Upper lobe of left lung (tissue), 6 donors: ENCODE measurements at regions not wholly inside any gene's neighbourhood (a gene's known extent, or its start where the extent isn't known, plus 50 kb on each side); places are given as distances from the start of the nearest gene placed in this dataset.
"Not testable (repeated sequence)": the region's sequence is repeated elsewhere in the genome, so short reads cannot be mapped to it uniquely, and the experiment has no call there.

ENCODE experiments used
- ATAC-seq, 2 donors: fragments of 200-7000 bp; cut with Tn5 transposase; one replicate each; pipeline ENCODE4 v1.9.1; 2022; ENCODE audit warnings: mild to moderate bottlenecking in 2 of 2, moderate library complexity in 2 of 2; ENCODE audit not compliant: low FRiP score in 2 of 2
- DNase-seq, 2 donors: peaks; one replicate each; pipeline ENCODE4 v3.0.0-alpha.2; 2019 to 2020
- H3K27ac ChIP-seq, 4 donors: fragments of 200-600 bp; sonication (generic); one replicate each; pipeline ENCODE4 v1.5.1; 2016 to 2019
- H3K27me3 ChIP-seq, 4 donors: fragments of 200-600 bp; sonication (generic); one replicate each; pipeline ENCODE4 v1.5.1; 2017 to 2019
- H3K36me3 ChIP-seq, 4 donors: fragments of 200-600 bp; sonication (generic); one replicate each; pipeline ENCODE4 v1.5.1; 2016 to 2019
- H3K4me1 ChIP-seq, 4 donors: fragments of 200-600 bp; sonication (generic); one replicate each; pipeline ENCODE4 v1.5.1; 2018 to 2019
- H3K4me3 ChIP-seq, 4 donors: fragments of 200-600 bp; sonication (generic); one replicate each; pipeline ENCODE4 v1.5.1; 2017 to 2019; ENCODE audit warnings: mild to moderate bottlenecking in 2 of 4, moderate library complexity in 1 of 4
- H3K9me3 ChIP-seq, 4 donors: fragments of 200-600 bp; sonication (generic); one replicate each; pipeline ENCODE4 v1.5.1; 2018 to 2019
- CTCF ChIP-seq, 6 experiments: fragments of 450-650 bp in 4 of 6; fragments of 200-600 bp in 2 of 6; sonication (generic) in 2 of 6; IDR thresholded peaks; one replicate each; pipeline ENCODE4 v1.5.1; 2016 to 2019; ENCODE audit warnings: antibody characterized with exemption in 6 of 6
- EP300 ChIP-seq, 4 donors: sonication (generic); formaldehyde crosslinking; IDR thresholded peaks; one replicate each; pipeline ENCODE4 v1.5.1; 2017; ENCODE audit warnings: antibody characterized with exemption in 4 of 4, control low read depth in 2 of 4
- POLR2A ChIP-seq, 4 donors: fragments of 450-650 bp; IDR thresholded peaks; one replicate each; pipeline ENCODE4 v1.5.1; 2016 to 2017; ENCODE audit warnings: antibody characterized with exemption in 4 of 4, mild to moderate bottlenecking in 2 of 4
- POLR2AphosphoS5 ChIP-seq, 2 donors: sonication (generic); formaldehyde crosslinking; IDR thresholded peaks; one replicate each; pipeline ENCODE4 v1.5.1; 2017; ENCODE audit warnings: antibody characterized with exemption in 2 of 2
- WGBS, 2 donors: methylation state at CpG; one replicate each; pipeline ENCODE4 v1.1.5; 2017 to 2018; 5-methylcytosine and 5-hydroxymethylcytosine counted together
- donor health status: DM: no; HTN: no; CAD: no; lungs with moderate emphysema.
- donor health status: DM: no; HTN: yes; CAD: no; lungs with severe emphysema.

- no peaks in the 10 kb centered on the region for H3K4me1 ChIP-seq
- TF ChIP-seq CTCF (IDR thresholded peaks at IDR 0.05) (no peak), POLR2A (IDR thresholded peaks at IDR 0.05) (no peak), POLR2AphosphoS5 (IDR thresholded peaks at IDR 0.05) (no peak), EP300 (IDR thresholded peaks at IDR 0.05) (no peak)
- no peak overlapping the region for H3K4me3 ChIP-seq
- ATAC-seq, result no peak
- H3K9me3 ChIP-seq, result no peaks in the 10 kb centered on the region
- DNase-seq, result no peak
- WGBS, 2 donors, result 83 to 87% methylated on average over 4 of the region's 4 CpGs
- no peak overlapping the region for H3K27ac ChIP-seq
- no peaks in the 10 kb centered on the region for H3K27me3 ChIP-seq
- no peaks in the 10 kb centered on the region for H3K36me3 ChIP-seq
Measured at GRCh38 chr2:194291104-194291503, 1365.9 kb upstream of the SLC39A10 start.

DNA sequence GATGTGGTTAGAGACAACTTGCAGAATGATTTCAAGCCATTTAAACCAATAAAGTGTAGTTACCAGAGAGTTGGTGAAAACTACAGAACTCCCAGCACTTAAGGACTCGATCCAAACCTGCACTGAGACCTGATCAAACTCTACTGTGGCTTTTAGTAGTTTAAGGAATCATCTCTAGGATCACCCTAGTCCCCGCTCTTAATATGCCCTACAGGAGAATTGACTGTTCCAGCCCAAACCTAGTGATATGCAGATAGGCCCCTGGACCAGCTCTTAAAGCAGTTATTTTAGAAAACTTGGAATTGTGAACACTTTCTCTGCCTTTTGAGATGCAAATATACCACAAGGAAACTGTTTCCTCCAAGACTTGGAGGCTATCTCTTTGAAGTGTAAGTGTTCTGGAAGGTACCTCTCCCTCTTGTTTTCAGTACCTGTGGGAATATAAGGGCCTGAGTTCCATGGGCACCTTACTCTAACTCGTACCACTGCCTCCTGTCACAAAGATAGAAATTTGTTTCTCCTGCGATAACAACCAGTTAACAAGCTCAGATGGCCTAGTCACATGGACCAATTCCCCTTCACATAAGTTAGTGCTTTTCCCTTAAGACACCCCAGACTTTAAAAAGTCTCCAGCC is 1367.2 kb upstream of the SLC39A10 start:
- Histone ChIP-seq H3K27ac (no peak overlapping the region), H3K27me3 (no peaks in the 10 kb centered on the region), H3K4me3 (no peak overlapping the region), H3K36me3 (no peaks in the 10 kb centered on the region), H3K4me1 (no peaks in the 10 kb centered on the region), H3K9me3 (no peaks in the 10 kb centered on the region)
- DNase-seq (no peak), ATAC-seq (no peak)
- TF ChIP-seq POLR2A (IDR thresholded peaks at IDR 0.05), result no peak
- TF ChIP-seq EP300 (IDR thresholded peaks at IDR 0.05), result no peak
- no peak for TF ChIP-seq POLR2AphosphoS5 (IDR thresholded peaks at IDR 0.05)
- TF ChIP-seq CTCF (IDR thresholded peaks at IDR 0.05), result no peak
- 79 to 80% methylated on average over 4 of the region's 4 CpGs for WGBS, 2 donors

DNA sequence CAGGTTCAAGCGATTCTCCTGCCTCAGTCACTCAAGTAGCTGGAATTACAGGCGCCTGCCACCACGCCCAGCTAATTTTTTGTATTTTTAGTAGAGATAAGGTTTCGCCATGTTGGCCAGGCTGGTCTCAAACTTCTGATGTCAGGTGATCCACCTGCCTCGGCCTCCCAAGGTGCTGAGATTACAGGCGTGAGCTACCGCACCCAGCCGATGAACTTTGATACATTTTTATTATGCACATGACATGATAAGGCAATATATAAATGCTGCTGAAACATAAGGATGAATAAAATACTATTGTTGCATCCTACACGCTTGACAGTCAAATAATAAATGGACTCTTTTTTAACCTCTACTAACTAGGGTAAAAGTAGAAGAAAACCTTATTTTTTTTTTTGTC is 1380.4 kb upstream of the SLC39A10 start:
- H3K27ac ChIP-seq, ATAC-seq, H3K4me3 ChIP-seq, H3K36me3 ChIP-seq, H3K4me1 ChIP-seq, DNase-seq, H3K9me3 ChIP-seq, H3K27me3 ChIP-seq: not testable (repeated sequence)
- 91 to 92% methylated on average over 9 of the region's 9 CpGs for WGBS, 2 donors

DNA sequence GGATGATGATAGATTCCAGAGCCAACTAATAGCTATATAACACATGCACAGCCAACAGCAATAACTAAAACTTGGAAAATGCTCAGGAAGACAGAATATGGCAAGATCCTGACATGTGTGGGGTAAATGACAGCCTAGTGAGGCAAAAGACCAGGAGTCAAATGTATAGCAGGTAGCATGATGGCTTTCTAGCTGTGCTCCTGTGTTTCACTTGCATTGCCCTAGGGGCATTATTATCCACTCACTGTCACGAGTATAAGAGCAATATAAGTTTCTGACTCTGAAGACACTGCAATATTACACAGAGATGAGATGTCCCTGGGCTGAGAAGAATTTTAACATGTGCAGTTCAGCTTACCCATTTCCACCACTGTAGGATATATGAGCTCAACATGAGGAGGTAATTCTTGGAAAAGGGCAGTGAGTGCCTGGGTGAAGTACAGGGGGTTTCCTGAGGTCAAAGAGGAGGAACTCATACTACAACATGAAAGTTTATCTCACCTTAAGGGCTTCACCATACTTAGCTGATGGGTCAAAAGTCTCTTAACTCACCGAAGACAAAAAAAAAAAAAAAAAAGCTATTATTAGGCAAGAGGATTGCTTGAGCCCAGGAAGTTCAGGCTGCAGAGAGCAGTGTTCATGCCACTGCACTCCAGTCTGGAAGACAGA is 1385.6 kb upstream of the SLC39A10 start:
- DNase-seq (no peak), ATAC-seq (no peak)
- Histone ChIP-seq H3K27ac (no peak overlapping the region), H3K9me3 (no peaks in the 10 kb centered on the region), H3K27me3 (no peaks in the 10 kb centered on the region), H3K36me3 (no peaks in the 10 kb centered on the region), H3K4me1 (no peaks in the 10 kb centered on the region), H3K4me3 (no peak overlapping the region)
- no peak for TF ChIP-seq CTCF (IDR thresholded peaks at IDR 0.05)
- no peak for TF ChIP-seq POLR2A (IDR thresholded peaks at IDR 0.05)
- no peak for TF ChIP-seq EP300 (IDR thresholded peaks at IDR 0.05)
- no peak for TF ChIP-seq POLR2AphosphoS5 (IDR thresholded peaks at IDR 0.05)
- 29 to 62% methylated on average over 2 of the region's 2 CpGs for WGBS, 2 donors

GRCh38 chr2:194270648-194271047 is 1386.4 kb upstream of the SLC39A10 start:
- no peak for DNase-seq
- Histone ChIP-seq H3K27ac (no peak overlapping the region), H3K27me3 (no peaks in the 10 kb centered on the region), H3K4me3 (no peak overlapping the region), H3K4me1 (no peaks in the 10 kb centered on the region), H3K36me3 (no peaks in the 10 kb centered on the region), H3K9me3 (no peaks in the 10 kb centered on the region)
- TF ChIP-seq POLR2AphosphoS5 (IDR thresholded peaks at IDR 0.05) (no peak), CTCF (IDR thresholded peaks at IDR 0.05) (no peak)
- no peak for ATAC-seq
